IMR-90 (cell line): ENCODE measurements at regions not wholly inside any gene's neighbourhood (a gene's known extent, or its start where the extent isn't known, plus 50 kb on each side); places are given as distances from the start of the nearest gene placed in this dataset.

ENCODE experiments used
- ATAC-seq: fragments of 200-7000 bp; cut with Tn5 transposase; 2 replicates; pipeline ENCODE4 v1.9.1; 2020; ENCODE audit warnings: low read depth, mild to moderate bottlenecking, moderate library complexity
- BruUV-seq: library from RNA; stranded (reverse); fragments of 400-500 nt; replicated peaks from 2 replicates; lab custom pipeline; 2021; lab: Mats Ljungman, UMichigan
- CTCF ChIA-PET: fragments of 300-600 bp; formaldehyde crosslinking; extraction: SDS; loops from one replicate; lab custom pipeline; 2021; ENCODE audit warnings: antibody characterized with exemption; lab: Yijun Ruan, JAX
- POLR2A ChIA-PET: fragments of 300-600 bp; sonication (Branson Sonifier 250); formaldehyde crosslinking; loops from one replicate; lab custom pipeline; 2022; ENCODE audit warnings: antibody characterized with exemption; ENCODE audit not compliant: unreplicated experiment; lab: Charles Lee
- DNase-seq: peaks from one replicate; pipeline ENCODE4 v3.0.0; 2013
- H2AFZ ChIP-seq: replicated peaks from 2 replicates; pipeline ENCODE3; 2013; ENCODE audit warnings: low read length, mild to moderate bottlenecking; ENCODE audit not compliant: poor library complexity
- H2AK5ac ChIP-seq: 2 replicates; pipeline ENCODE4 v1.6.1; 2013; ENCODE audit warnings: low read depth, low read length, inconsistent platforms
- H2AK9ac ChIP-seq: replicated peaks from 2 replicates; pipeline ENCODE3; 2013; ENCODE audit warnings: mild to moderate bottlenecking, low read depth, low read length, moderate library complexity; ENCODE audit not compliant: poor library complexity
- H2BK120ac ChIP-seq: 2 replicates; pipeline ENCODE4 v1.6.1; 2013; ENCODE audit warnings: low read depth, low read length, inconsistent platforms
- H2BK15ac ChIP-seq: 3 replicates; pipeline ENCODE4 v1.6.1; 2013; ENCODE audit warnings: low read depth, low read length, inconsistent platforms
- H2BK20ac ChIP-seq: 2 replicates; pipeline ENCODE4 v1.6.1; 2013; ENCODE audit warnings: low read depth, mild to moderate bottlenecking, inconsistent platforms, low read length, moderate library complexity
- H2BK5ac ChIP-seq: 2 replicates; pipeline ENCODE4 v1.6.1; 2013; ENCODE audit warnings: mild to moderate bottlenecking, low read depth, low read length, inconsistent platforms; ENCODE audit not compliant: poor library complexity, severe bottlenecking
- H3K14ac ChIP-seq: replicated peaks from 2 replicates; pipeline ENCODE4 v1.6.1; 2013; ENCODE audit warnings: low read depth, low read length, inconsistent platforms
- H3K18ac ChIP-seq: 2 replicates; pipeline ENCODE4 v1.6.1; 2013; ENCODE audit warnings: low read depth, low read length, control low read depth
- H3K23ac ChIP-seq: 2 replicates; pipeline ENCODE4 v1.6.1; 2013; ENCODE audit warnings: low read depth, low read length, inconsistent platforms
- H3K27ac ChIP-seq: 2 replicates; pipeline ENCODE4 v1.5.1; 2013; ENCODE audit warnings: mild to moderate bottlenecking, control low read depth, low read length; ENCODE audit not compliant: insufficient read depth
- H3K27me3 ChIP-seq: 2 replicates; pipeline ENCODE4 v1.6.1; 2013; ENCODE audit warnings: low read length; ENCODE audit not compliant: control insufficient read depth, insufficient read depth
- H3K36me3 ChIP-seq: 2 replicates; pipeline ENCODE4 v1.6.1; 2013; ENCODE audit warnings: low read length, mixed read lengths; ENCODE audit not compliant: control insufficient read depth, insufficient read depth
- H3K4ac ChIP-seq: 2 replicates; pipeline ENCODE4 v1.6.1; 2013; ENCODE audit warnings: low read depth, low read length, inconsistent platforms
- H3K4me1 ChIP-seq: 2 replicates; pipeline ENCODE4 v1.6.1; 2013; ENCODE audit warnings: low read length, mixed read lengths; ENCODE audit not compliant: control insufficient read depth, insufficient read depth
- H3K4me2 ChIP-seq: 2 replicates; pipeline ENCODE4 v1.6.1; 2013; ENCODE audit warnings: low read depth, mild to moderate bottlenecking, control low read depth, low read length, moderate library complexity
- H3K4me3 ChIP-seq: 2 replicates; pipeline ENCODE4 v1.5.1; 2013; ENCODE audit warnings: low read depth, mild to moderate bottlenecking, control low read depth, low read length, moderate library complexity; ENCODE audit not compliant: insufficient read depth
- H3K56ac ChIP-seq: 2 replicates; pipeline ENCODE4 v1.6.1; 2013; ENCODE audit warnings: low read length, inconsistent platforms; ENCODE audit not compliant: insufficient read depth; ENCODE audit errors: extremely low read depth
- H3K79me1 ChIP-seq, 2 experiments: 2 replicates each; pipeline ENCODE4 v1.6.1; 2013; ENCODE audit warnings: low read length in 2 of 2, inconsistent platforms in 1 of 2, low read depth in 1 of 2
- H3K9ac ChIP-seq: 2 replicates; pipeline ENCODE4 v1.6.1; 2013; ENCODE audit warnings: low read depth, low read length, control low read depth
- H3K9me1 ChIP-seq: 2 replicates; pipeline ENCODE4 v1.6.1; 2013; ENCODE audit warnings: low read length, inconsistent platforms; ENCODE audit not compliant: insufficient read depth
- H3K9me3 ChIP-seq: 2 replicates; pipeline ENCODE4 v1.6.1; 2013; ENCODE audit warnings: low read length; ENCODE audit not compliant: control insufficient read depth, insufficient read depth
- H4K20me1 ChIP-seq: 2 replicates; pipeline ENCODE4 v1.6.1; 2013; ENCODE audit warnings: low read length, inconsistent platforms; ENCODE audit not compliant: insufficient read depth
- H4K5ac ChIP-seq: 2 replicates; pipeline ENCODE4 v1.6.1; 2013; ENCODE audit warnings: mild to moderate bottlenecking, low read depth, low read length, control low read depth
- H4K8ac ChIP-seq, 2 experiments: 2 replicates each; pipeline ENCODE4 v1.6.1; 2013; ENCODE audit warnings: low read depth in 2 of 2, low read length in 2 of 2, control low read depth in 1 of 2, inconsistent platforms in 1 of 2
- H4K91ac ChIP-seq: 2 replicates; pipeline ENCODE4 v1.6.1; 2013; ENCODE audit warnings: low read depth, low read length, inconsistent platforms; ENCODE audit not compliant: insufficient read depth
- BHLHE40 ChIP-seq: fragments of 150-350 bp; IDR thresholded peaks from 2 replicates; pipeline ENCODE4 v1.6.1; 2016; ENCODE audit warnings: mild to moderate bottlenecking, low read depth, low read length
- CEBPB ChIP-seq: IDR thresholded peaks from 2 replicates; pipeline ENCODE4 v1.6.1; 2012; ENCODE audit warnings: low read depth, low read length, improper control_type of control experiment
- CHD1 ChIP-seq: IDR thresholded peaks from 2 replicates; pipeline ENCODE4 v1.6.1; 2012; ENCODE audit warnings: low read depth, low read length, improper control_type of control experiment
- CTCF ChIP-seq: conservative IDR thresholded peaks from 2 replicates; pipeline ENCODE4 v1.5.1; 2012; ENCODE audit warnings: mild to moderate bottlenecking, low read depth, low read length, improper control_type of control experiment
- ELK1 ChIP-seq: fragments of 150-350 bp; IDR thresholded peaks from 2 replicates; pipeline ENCODE4 v1.6.1; 2016; ENCODE audit warnings: low read depth, mild to moderate bottlenecking, low read length, moderate library complexity, borderline replicate concordance
- FOS ChIP-seq: fragments of 150-350 bp; IDR thresholded peaks from 2 replicates; pipeline ENCODE4 v1.6.1; 2016; ENCODE audit warnings: low read depth, low read length
- MAFK ChIP-seq: IDR thresholded peaks from 2 replicates; pipeline ENCODE4 v1.6.1; 2012; ENCODE audit warnings: low read depth, low read length, improper control_type of control experiment
- MAZ ChIP-seq: IDR thresholded peaks from 2 replicates; pipeline ENCODE4 v1.6.1; 2012; ENCODE audit warnings: low read depth, mild to moderate bottlenecking, low read length, improper control_type of control experiment, moderate library complexity, borderline replicate concordance
- MXI1 ChIP-seq: IDR thresholded peaks from 2 replicates; pipeline ENCODE4 v1.6.1; 2012; ENCODE audit warnings: low read depth, mild to moderate bottlenecking, low read length, moderate library complexity, borderline replicate concordance
- NFE2L2 ChIP-seq: fragments of 150-350 bp; IDR thresholded peaks from 2 replicates; pipeline ENCODE4 v1.6.1; 2016; ENCODE audit warnings: low read depth, mild to moderate bottlenecking, low read length
- RCOR1 ChIP-seq: IDR thresholded peaks from 2 replicates; pipeline ENCODE4 v1.6.1; 2012; ENCODE audit warnings: mild to moderate bottlenecking, low read length, improper control_type of control experiment; ENCODE audit not compliant: insufficient replicate concordance
- WGBS, 2 experiments: methylation state at CpG; one replicate each; pipeline versions ENCODE4 v1.1.5 to v1.1.7; 2013; ENCODE audit warnings: missing lambda C conversion rate in 2 of 2; ENCODE audit not compliant: insufficient read length in 1 of 2; ENCODE audit errors: extremely low coverage in 2 of 2; 5-methylcytosine and 5-hydroxymethylcytosine counted together
- dilution Hi-C: fragments of 300-500 bp; cut with HindIII; formaldehyde crosslinking; loops from one replicate; pipeline ENCODE4 v1.14.3; 2018; ENCODE audit warnings: low sequenced_read_pairs; ENCODE audit not compliant: unreplicated experiment
- in situ Hi-C: fragments of 300-500 bp; cut with MboI; formaldehyde crosslinking; loops from 3 replicates; pipeline ENCODE4 v1.14.3; 2019; ENCODE audit warnings: low sequenced_read_pairs, inconsistent platforms, mixed read lengths
- intact Hi-C: fragments of 100-400 bp; cut with micrococcal nuclease; formaldehyde crosslinking; loops from 2 replicates; pipeline ENCODE4 v1.10.0; 2022

- Histone ChIP-seq H3K36me3 (no peaks in the 10 kb centered on the region), H2BK120ac (no peak overlapping the region), H4K8ac (no peak overlapping the region), H3K27ac (no peak overlapping the region), H3K4me1 (no peaks in the 10 kb centered on the region), H2AK9ac (no peak overlapping the region), H3K4me2 (no peak overlapping the region), H2BK15ac (no peak overlapping the region), H3K9me1 (no peaks in the 10 kb centered on the region), H2BK20ac (no peak overlapping the region), H3K4ac (no peak overlapping the region), H3K23ac (no peak overlapping the region), H4K20me1 (no peaks in the 10 kb centered on the region), H3K14ac (no peak overlapping the region), H3K18ac (no peak overlapping the region), H2AK5ac (no peak overlapping the region), H4K91ac (no peak overlapping the region), H4K5ac (no peak overlapping the region), H3K9me3 (no peaks in the 10 kb centered on the region), H2BK5ac (no peak overlapping the region), H3K79me1 (no peaks in the 10 kb centered on the region), H3K9ac (no peak overlapping the region), H3K56ac (no peak overlapping the region), H3K27me3 (no peaks in the 10 kb centered on the region), H3K4me3 (no peak overlapping the region), H2AFZ (peak overlapping the region; percentile 11)
- BruUV-seq, result no TSS peak
- CTCF ChIA-PET, result no interaction called here
- in situ Hi-C loops, result no loop called here
- intact Hi-C loops, result no loop called here
- DNase-seq (no peak), ATAC-seq (no peak)
- POLR2A ChIA-PET, result no interaction called here
- dilution Hi-C loops, result no loop called here
- 71% methylated on average over 8 of the region's 19 CpGs; no CpG with 5 or more reads in 1 of the 2 experiments for WGBS, 2 experiments
- TF ChIP-seq ELK1 (no peak), RCOR1 (no peak), MXI1 (no peak), CTCF (no peak), FOS (no peak), CHD1 (no peak), MAZ (no peak), MAFK (no peak), BHLHE40 (no peak), CEBPB (no peak), NFE2L2 (no peak)
Observed at GRCh38 chr18:35904389-35905037, 68.0 kb upstream of the RMP24 start.
